Smooth muscle cell of the brain vasculature (primary cell): ENCODE measurements at regions not wholly inside any gene's neighbourhood (a gene's known extent, or its start where the extent isn't known, plus 50 kb on each side); places are given as distances from the start of the nearest gene placed in this dataset.
A peak's percentile ranks its signal among the peaks of the same experiment; 100 is the strongest.
"Not testable (repeated sequence)": the region's sequence is repeated elsewhere in the genome, so short reads cannot be mapped to it uniquely, and the experiment has no call there.

ENCODE experiments used
- DNase-seq: peaks from one replicate; pipeline ENCODE4 v3.0.0-alpha.2; 2012; ENCODE audit warnings: low read depth, low spot score

GRCh38 chr5:81829242-81829641 is 78.3 kb upstream of the SSBP2 start:
- no peak for DNase-seq

GRCh38 chr5:81827500-81827899 is 76.6 kb upstream of the SSBP2 start:
- DNase-seq: no peak

- DNase-seq: no peak
Measured at GRCh38 chr5:81826128-81826527, 75.2 kb upstream of the SSBP2 start.

- DNase-seq: peak; percentile 72
Measured at GRCh38 chr5:81825237-81825636, 74.3 kb upstream of the SSBP2 start.

GRCh38 chr5:81823736-81824135 is 72.8 kb upstream of the SSBP2 start:
- not testable (repeated sequence) for DNase-seq

GRCh38 chr5:81820863-81821262 is 70.0 kb upstream of the SSBP2 start:
- no peak for DNase-seq

GRCh38 chr5:81820318-81820636 is 69.4 kb upstream of the SSBP2 start:
- DNase-seq: no peak

GRCh38 chr5:81819556-81820317 is 68.8 kb upstream of the SSBP2 start:
- DNase-seq: no peak

GRCh38 chr5:81817980-81818379 is 67.1 kb upstream of the SSBP2 start:
- DNase-seq: no peak

- no peak for DNase-seq
Measured at GRCh38 chr5:81817086-81817485, 66.2 kb upstream of the SSBP2 start.

- no peak for DNase-seq
Measured at GRCh38 chr5:81815321-81815720, 64.4 kb upstream of the SSBP2 start.

GRCh38 chr5:81808106-81808505 is 57.2 kb upstream of the SSBP2 start:
- no peak for DNase-seq

GRCh38 chr5:81805086-81805485 is 54.2 kb upstream of the SSBP2 start:
- DNase-seq: no peak

GRCh38 chr5:81803812-81804211 is 52.9 kb upstream of the SSBP2 start:
- no peak for DNase-seq

- DNase-seq: no peak
Measured at GRCh38 chr5:81802625-81803024, 51.7 kb upstream of the SSBP2 start.

GRCh38 chr5:81802020-81802419 is 51.1 kb upstream of the SSBP2 start:
- DNase-seq: no peak

- DNase-seq: no peak
Measured at GRCh38 chr5:81800797-81801196, 49.9 kb upstream of the SSBP2 start.
